ENCODE measurements at regions not wholly inside any gene's neighbourhood (a gene's known extent, or its start where the extent isn't known, plus 50 kb on each side); places are given as distances from the start of the nearest gene placed in this dataset.

- DNase-seq: no peak
These were observed 495.7 kb downstream of the GALC start for GRCh38 chr14:87497301-87497700.

- no peak for DNase-seq
These were observed 499.0 kb downstream of the GALC start for GRCh38 chr14:87494010-87494409.

GRCh38 chr14:87492561-87492960 is 500.4 kb downstream of the GALC start:
- DNase-seq: no peak

GRCh38 chr14:87491816-87492215 is 501.2 kb downstream of the GALC start:
- no peak for DNase-seq

GRCh38 chr14:87489196-87489819 is 503.7 kb downstream of the GALC start:
- DNase-seq: no peak

GRCh38 chr14:87483271-87484260 is 509.4 kb downstream of the GALC start:
- DNase-seq: no peak

GRCh38 chr14:87468531-87468930 is 524.5 kb downstream of the GALC start:
- no peak for DNase-seq

GRCh38 chr14:87467578-87467977 is 525.4 kb downstream of the GALC start:
- DNase-seq: no peak

GRCh38 chr14:87465770-87466169 is 527.2 kb downstream of the GALC start:
- no peak for DNase-seq

GRCh38 chr14:87461704-87462103 is 531.3 kb downstream of the GALC start:
- no peak for DNase-seq

GRCh38 chr14:87457720-87458119 is 535.3 kb downstream of the GALC start:
- no peak for DNase-seq

GRCh38 chr14:87450193-87450592 is 542.8 kb downstream of the GALC start:
- DNase-seq: no peak

- no peak for DNase-seq
These were observed 544.0 kb downstream of the GALC start for GRCh38 chr14:87449016-87449415.

- no peak for DNase-seq
These were observed 549.2 kb downstream of the GALC start for GRCh38 chr14:87443787-87444186.

GRCh38 chr14:87443039-87443438 is 549.9 kb downstream of the GALC start:
- DNase-seq: no peak

- no peak for DNase-seq
These were observed 555.8 kb downstream of the GALC start for GRCh38 chr14:87437158-87437557.

- DNase-seq: no peak
These were observed 558.3 kb downstream of the GALC start for GRCh38 chr14:87434680-87435079.

GRCh38 chr14:87434011-87434410 is 559.0 kb downstream of the GALC start:
- no peak for DNase-seq

GRCh38 chr14:87432698-87433097 is 560.3 kb downstream of the GALC start:
- DNase-seq: no peak

- no peak for DNase-seq
These were observed 562.2 kb downstream of the GALC start for GRCh38 chr14:87430810-87431209.

GRCh38 chr14:87430214-87430613 is 562.8 kb downstream of the GALC start:
- DNase-seq: no peak

- DNase-seq: no peak
These were observed 573.1 kb downstream of the GALC start for GRCh38 chr14:87419925-87420324.

GRCh38 chr14:87411370-87411769 is 581.6 kb downstream of the GALC start:
- no peak for DNase-seq

- DNase-seq: no peak
These were observed 583.6 kb downstream of the GALC start for GRCh38 chr14:87409393-87409792.
